ENCODE measurements at regions not wholly inside any gene's neighbourhood (a gene's known extent, or its start where the extent isn't known, plus 50 kb on each side); places are given as distances from the start of the nearest gene placed in this dataset.
A peak's percentile ranks its signal among the peaks of the same experiment; 100 is the strongest.
"Not testable (repeated sequence)": the region's sequence is repeated elsewhere in the genome, so short reads cannot be mapped to it uniquely, and the experiment has no call there.

- DNase-seq (ENCODE audit: low read depth, low spot score): no peak
Observed at GRCh38 chr4:33980361-33980760, 2264.0 kb downstream of the ARAP2 start.

DNA sequence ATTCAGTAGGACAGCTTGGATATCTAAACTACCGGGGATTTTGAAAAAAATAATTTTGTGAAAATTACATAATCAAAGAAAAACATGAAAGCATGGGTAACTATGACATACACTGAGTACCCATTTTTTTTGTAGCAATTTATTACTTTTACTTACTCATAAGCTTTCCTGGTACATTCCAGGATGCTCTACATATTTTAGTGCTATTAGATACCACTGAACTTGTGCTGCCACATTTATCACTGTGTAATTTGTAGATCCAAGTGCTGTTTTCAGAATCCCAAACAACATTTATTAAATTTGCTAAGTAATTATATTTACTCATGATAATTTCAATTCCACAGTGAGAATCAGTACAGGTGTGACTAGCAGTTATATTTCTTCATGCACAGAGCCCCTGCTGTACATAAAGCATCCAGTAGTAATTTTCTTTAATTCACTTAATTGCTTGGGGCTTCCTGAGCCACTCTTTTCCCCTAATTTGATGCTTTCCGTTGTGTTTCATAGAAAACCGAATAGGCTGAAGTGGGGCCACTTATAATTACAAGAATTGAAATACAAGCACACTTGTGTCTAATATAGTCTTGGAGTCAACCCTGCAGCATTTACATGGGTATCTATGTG lies 2254.4 kb downstream of the ARAP2 start:
- DNase-seq (ENCODE audit: low read depth, low spot score): no peak

- no peak for DNase-seq (ENCODE audit: low read depth, low spot score)
Observed at GRCh38 chr4:33996075-33996718, 2248.1 kb downstream of the ARAP2 start.

DNA sequence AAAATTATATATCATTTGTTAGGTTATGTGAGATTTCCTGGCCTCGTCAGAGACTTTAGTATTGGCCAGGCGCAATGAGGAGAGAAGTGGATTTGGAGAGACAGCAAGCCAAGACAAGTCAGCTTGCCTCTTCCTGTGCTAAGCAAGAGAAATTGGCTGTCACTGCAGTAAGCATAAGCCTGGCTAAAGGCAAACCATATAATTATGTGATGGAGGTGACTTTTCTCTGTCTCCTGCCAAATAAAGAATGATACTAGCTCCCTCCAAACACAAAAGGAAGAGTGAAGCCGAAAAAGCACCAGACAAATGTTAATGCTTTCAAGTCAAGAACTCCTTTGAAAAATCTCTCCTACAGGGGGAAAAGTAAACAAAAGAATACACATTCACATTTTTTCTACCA lies 2246.0 kb downstream of the ARAP2 start:
- no peak for DNase-seq (ENCODE audit: low read depth, low spot score)

- no peak for DNase-seq (ENCODE audit: low read depth, low spot score)
Observed at GRCh38 chr4:34000356-34000755, 2244.0 kb downstream of the ARAP2 start.

GRCh38 chr4:34006540-34006939 lies 2237.8 kb downstream of the ARAP2 start:
- not testable (repeated sequence) for DNase-seq (ENCODE audit: low read depth, low spot score)

DNA sequence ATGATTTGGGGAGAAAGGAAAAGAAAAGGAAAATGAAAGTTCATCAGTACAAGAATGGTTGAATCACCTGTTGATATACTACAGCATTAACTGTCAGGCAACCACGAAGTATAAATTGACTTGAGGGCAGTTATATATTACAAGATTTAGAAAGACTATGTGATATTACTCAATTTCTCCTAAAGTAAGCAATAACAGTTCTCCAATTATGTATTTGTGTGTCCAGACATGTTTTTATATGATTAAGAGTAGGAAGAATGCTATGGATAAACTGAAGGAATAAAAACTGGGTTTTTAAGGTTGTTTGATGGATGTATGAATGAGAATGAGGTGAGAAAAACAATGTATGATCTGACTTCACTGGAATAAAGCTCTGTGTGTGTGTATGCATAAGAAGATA lies 2234.4 kb downstream of the ARAP2 start:
- no peak for DNase-seq (ENCODE audit: low read depth, low spot score)

GRCh38 chr4:34010751-34011519 lies 2233.4 kb downstream of the ARAP2 start:
- no peak for DNase-seq (ENCODE audit: low read depth, low spot score)

GRCh38 chr4:34035225-34035624 lies 2209.1 kb downstream of the ARAP2 start:
- no peak for DNase-seq (ENCODE audit: low read depth, low spot score)

GRCh38 chr4:34037280-34037679 lies 2207.0 kb downstream of the ARAP2 start:
- no peak for DNase-seq (ENCODE audit: low read depth, low spot score)

- no peak for DNase-seq (ENCODE audit: low read depth, low spot score)
Observed at GRCh38 chr4:34039766-34040165, 2204.5 kb downstream of the ARAP2 start.

DNA sequence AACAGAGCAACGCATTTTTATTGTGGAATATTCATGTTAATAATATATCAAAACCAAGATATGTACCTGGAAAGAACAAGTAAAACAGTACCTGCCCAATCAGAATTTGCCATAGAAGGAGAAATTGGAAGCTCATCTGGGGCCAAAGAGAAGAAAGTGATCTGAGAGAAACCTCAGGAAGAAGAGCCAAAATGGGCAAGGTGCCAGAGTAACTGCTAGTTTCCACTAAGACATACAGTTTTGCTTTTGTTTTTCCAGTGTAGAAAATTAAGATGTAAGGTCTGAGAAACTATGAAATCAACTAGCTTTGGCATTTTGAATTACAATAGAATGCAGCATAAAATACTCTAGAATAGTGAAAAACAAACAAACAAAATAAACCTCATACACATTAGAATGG lies 2201.2 kb downstream of the ARAP2 start:
- DNase-seq (ENCODE audit: low read depth, low spot score): peak; percentile 3

DNA sequence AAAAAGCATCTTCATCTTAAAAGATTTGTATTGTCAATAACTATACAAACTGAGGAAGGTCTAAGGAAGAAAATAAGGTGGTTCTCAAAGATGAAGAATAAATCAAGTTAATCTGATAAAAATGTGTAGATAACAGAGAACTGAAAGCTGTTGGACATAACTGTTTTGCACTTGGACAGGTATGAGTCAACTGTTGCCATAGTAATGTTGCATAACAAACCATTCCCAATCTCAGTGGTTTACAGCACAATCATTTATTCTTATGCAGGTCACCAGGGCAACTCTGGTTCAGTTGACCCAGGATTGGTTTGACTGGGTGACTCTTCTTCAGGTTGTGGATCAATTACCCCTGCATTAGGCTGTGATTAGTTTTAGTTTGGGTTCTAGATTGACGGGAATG lies 2197.7 kb downstream of the ARAP2 start:
- no peak for DNase-seq (ENCODE audit: low read depth, low spot score)

- DNase-seq (ENCODE audit: low read depth, low spot score): no peak
Observed at GRCh38 chr4:34047363-34047762, 2197.0 kb downstream of the ARAP2 start.

DNA sequence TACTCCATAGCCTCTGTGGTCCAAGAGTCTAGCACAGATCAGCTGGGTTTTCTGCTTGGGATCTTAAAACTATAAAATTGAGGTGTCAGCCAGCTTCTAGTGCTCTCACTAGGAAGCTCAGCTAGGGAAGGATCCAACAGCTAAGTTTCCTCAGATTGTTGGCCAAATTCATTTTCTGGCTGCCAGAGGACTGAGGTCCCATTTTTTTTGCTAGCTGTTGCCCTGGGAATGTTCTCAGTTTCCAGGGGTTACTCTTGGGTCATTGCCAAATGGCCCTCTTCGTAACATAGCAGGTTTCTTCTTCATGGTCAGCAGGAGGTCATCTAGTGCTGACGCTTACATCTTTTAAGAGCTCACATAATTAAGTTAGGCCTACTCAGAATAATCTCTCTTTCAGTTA lies 2178.2 kb downstream of the ARAP2 start:
- DNase-seq (ENCODE audit: low read depth, low spot score): no peak

DNA sequence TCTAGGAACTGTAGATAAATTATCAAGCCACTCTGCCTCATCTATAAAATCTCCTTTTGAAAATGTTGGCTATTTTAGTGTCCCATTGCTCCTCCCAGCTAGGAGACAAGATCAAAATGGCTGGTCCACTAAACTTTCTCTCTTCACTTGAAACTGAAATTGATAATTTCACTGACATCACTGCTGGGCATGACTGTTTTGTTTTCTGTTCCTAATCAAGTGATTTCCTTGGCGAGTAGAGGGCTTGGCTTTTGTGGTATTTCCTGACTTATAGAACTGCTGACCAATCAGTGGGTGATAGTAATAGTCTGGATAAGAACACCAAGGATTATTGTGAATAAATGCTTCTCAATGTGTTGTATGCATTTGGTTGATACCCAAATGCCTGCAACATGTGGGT lies 2152.9 kb downstream of the ARAP2 start:
- DNase-seq (ENCODE audit: low read depth, low spot score): no peak

DNA sequence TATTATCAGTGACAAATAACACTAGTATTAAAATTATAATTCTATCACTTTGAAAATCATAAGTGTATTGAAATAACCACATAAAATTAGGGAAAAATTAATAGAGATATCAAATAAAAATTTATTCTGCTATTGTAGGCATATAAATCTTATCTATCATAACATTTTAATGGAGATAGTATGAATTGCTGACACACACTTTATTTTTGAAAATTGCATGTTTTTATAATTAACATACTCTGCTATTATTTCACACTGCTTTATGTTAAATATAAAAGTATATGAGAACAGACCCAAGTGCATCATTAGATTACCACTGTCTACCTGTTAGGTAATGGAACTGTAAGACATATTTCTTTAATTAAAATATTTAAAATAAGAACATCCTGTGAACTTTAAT lies 2150.2 kb downstream of the ARAP2 start:
- DNase-seq (ENCODE audit: low read depth, low spot score): no peak

DNA sequence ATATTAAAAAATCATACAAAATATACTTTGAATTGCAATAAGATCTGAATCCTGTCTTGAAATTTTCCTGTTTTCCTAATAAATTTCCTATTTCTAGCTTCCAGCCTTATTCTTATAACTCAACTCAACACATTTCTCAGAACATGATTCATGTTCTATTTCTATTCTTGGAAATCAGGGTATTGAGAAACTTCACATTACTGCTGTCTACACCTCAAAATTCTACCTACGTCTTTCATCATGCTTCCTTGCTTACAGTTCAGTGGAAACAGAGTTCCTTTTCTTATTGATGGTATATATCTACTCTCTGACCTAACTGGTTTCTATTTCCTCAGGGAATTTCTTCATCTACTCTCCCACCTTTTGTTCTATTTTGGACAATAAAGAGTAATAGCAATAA lies 2139.0 kb downstream of the ARAP2 start:
- no peak for DNase-seq (ENCODE audit: low read depth, low spot score)

DNA sequence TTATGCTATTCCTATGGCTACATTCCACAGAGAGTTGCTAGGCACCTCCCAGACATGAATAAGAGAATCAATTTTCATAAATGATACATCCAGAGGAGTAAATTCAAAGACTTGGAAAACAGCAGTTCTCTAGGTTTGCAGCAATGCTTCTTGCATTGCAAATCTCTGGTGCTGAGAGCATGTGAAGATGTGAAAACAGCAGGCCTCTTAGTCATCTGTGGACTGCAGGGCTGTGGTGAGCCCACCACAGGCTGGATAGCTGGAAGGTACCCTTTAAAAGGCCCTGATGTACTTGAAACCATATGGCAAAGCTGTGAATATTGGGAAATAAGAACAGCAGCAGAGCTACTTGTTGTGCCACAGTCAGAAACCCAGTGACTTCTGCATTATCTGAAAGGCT lies 2135.9 kb downstream of the ARAP2 start:
- peak; percentile 17 for DNase-seq (ENCODE audit: low read depth, low spot score)

DNA sequence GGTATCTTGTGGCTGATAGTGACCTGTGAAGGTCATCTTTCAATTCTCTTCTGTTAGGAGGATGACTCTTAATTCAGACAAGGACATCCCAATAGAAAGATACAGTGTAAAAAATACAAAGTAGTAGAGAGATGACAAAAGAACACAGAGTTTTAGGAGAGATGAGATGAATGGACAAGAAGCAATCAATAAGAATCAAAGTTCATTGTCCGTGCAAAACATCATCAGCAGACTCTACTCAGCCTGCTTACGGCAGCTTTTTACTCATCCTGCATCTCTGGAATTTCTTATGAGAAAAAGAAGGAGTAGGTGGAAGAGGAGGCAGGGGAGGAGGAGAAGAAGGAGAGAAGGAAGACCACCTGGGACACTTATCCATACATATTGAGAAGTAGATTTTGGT lies 2131.7 kb downstream of the ARAP2 start:
- no peak for DNase-seq (ENCODE audit: low read depth, low spot score)

GRCh38 chr4:34138385-34138784 lies 2105.9 kb downstream of the ARAP2 start:
- no peak for DNase-seq (ENCODE audit: low read depth, low spot score)

- DNase-seq (ENCODE audit: low read depth, low spot score): no peak
Observed at GRCh38 chr4:34139346-34139745, 2105.0 kb downstream of the ARAP2 start.

DNA sequence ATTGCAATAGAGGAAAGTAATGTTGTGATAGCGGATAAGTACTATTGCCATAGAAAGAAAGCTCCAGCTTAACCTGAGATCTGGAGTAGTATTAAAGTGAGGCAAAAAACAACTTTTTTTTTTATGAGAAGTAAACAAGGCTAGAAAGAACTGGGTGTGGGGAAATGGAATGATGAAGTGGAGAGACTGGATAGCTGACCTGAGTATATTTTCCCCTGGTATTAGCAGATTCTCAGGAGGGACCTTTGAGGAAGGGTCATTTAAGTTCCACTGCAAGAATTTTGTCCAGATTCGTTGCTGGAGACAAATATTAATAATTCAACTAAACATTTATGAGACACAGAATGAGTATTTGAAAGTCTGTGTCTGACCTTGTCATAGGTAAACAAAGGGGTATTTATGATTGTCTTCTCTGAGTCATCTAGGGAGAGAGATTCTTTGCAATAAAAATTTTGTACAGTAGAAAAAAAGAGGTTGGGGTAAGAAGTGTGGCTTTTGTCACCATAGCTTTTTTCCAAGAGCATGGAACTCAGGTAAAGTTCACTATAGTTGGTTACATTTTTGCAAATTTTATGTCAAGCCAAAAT lies 2095.9 kb downstream of the ARAP2 start:
- DNase-seq (ENCODE audit: low read depth, low spot score): no peak
